ENCODE measurements at regions not wholly inside any gene's neighbourhood (a gene's known extent, or its start where the extent isn't known, plus 50 kb on each side); places are given as distances from the start of the nearest gene placed in this dataset.

- Histone ChIP-seq H3K27me3 (ENCODE audit: control insufficient read depth in 3 of 3, insufficient read depth in 3 of 3, low read length in 3 of 3) (no peaks in the 10 kb centered on the region), H3K4me3 (ENCODE audit: low read depth in 1 of 3, low read length in 3 of 3) (no peak overlapping the region), H3K4me1 (ENCODE audit: control insufficient read depth in 3 of 3, insufficient read depth in 2 of 3, low read depth in 1 of 3, low read length in 2 of 3) (no peaks in the 10 kb centered on the region), H3K36me3 (ENCODE audit: control insufficient read depth in 3 of 3, insufficient read depth in 2 of 3, low read depth in 1 of 3, low read length in 3 of 3) (no peaks in the 10 kb centered on the region), H3K27ac (ENCODE audit: low read depth in 1 of 3, low read length in 2 of 3) (no peak overlapping the region), H3K9me3 (ENCODE audit: control insufficient read depth in 2 of 2, insufficient read depth in 1 of 2, low read depth in 1 of 2, low read length in 1 of 2) (no peaks in the 10 kb centered on the region)
- FAIRE-seq (no peak), DNase-seq (no peak)
- 63 to 74% (median 72%) methylated on average over 6 of the region's 6 CpGs for WGBS, 3 donors
These were observed 767.6 kb upstream of the EEF2KMT start for GRCh38 chr16:5865236-5865635.

DNA sequence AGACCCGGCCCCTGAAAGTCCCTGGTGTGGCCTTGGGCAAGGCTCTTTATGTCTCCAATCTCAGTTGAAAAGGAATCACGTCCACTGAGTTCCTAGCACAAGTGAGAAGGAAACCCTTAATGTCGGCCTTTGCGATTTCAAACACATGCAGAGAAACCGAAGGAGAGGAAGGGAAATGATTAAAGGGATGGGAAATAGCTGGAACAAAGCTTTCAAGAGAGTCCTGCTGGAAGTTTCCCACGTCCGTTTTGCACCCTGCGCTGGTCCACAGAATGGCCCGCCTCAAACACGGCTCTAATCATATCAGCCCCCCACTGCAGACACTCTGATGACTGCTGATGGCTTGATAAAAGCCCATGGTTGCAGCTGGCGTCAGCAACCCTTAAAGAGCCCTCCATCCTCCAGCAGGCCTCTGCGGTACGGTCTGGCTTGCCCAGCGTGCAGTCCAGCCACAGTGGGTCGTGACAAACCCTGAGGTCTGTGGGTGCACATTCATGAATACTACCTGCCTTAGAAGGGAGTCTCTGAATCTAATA lies 765.5 kb upstream of the EEF2KMT start:
- H3K9me3 ChIP-seq (ENCODE audit: control insufficient read depth in 2 of 2, insufficient read depth in 1 of 2, low read depth in 1 of 2, low read length in 1 of 2) = no peaks in the 10 kb centered on the region
- H3K27me3 ChIP-seq (ENCODE audit: control insufficient read depth in 3 of 3, insufficient read depth in 3 of 3, low read length in 3 of 3) = no peaks in the 10 kb centered on the region
- H3K27ac ChIP-seq (ENCODE audit: low read depth in 1 of 3, low read length in 2 of 3) = no peak overlapping the region
- no peak for DNase-seq
- no peak overlapping the region for H3K4me3 ChIP-seq (ENCODE audit: low read depth in 1 of 3, low read length in 3 of 3)
- H3K4me1 ChIP-seq (ENCODE audit: control insufficient read depth in 3 of 3, insufficient read depth in 2 of 3, low read depth in 1 of 3, low read length in 2 of 3) = no peaks in the 10 kb centered on the region
- no peak for FAIRE-seq
- WGBS, 3 donors = 66 to 72% (median 70%) methylated on average over 15 of the region's 15 CpGs
- no peaks in the 10 kb centered on the region for H3K36me3 ChIP-seq (ENCODE audit: control insufficient read depth in 3 of 3, insufficient read depth in 2 of 3, low read depth in 1 of 3, low read length in 3 of 3)

DNA sequence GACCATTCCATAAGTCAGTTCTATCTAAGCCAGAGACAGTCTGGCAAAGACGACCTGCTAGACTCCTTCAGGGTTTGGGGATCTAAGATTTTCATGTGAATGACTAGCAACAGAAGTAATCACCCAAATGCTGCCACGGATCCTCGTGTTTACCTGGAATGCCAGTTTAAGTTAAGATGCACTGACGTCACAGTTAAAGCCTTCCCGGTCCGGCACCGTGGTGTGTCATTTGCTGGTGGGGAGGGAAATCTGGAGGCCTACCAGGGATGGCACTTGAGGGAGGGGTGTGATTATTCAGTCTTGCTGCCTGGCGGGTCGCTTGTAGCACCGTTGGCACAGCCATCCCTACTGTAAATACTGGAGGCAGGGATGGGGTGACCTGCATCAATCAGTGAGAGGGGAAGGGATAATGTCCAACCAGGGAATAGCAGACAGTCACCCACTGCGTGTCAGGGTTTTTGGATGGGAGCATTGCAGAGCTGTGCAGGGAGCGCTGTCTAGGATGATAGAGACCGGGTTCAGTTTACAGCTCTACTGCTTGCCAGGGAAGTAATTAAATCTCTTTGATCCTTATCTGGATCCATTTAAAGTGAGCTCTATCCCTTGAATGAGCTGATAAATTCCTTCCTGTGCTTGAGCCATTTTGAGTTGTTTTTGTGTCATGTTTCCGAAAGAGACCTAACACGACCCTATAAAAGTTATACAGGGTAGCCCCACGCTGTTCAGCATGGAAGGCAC lies 764.7 kb upstream of the EEF2KMT start:
- H3K27ac ChIP-seq (ENCODE audit: low read depth in 1 of 3, low read length in 2 of 3) = no peak overlapping the region
- FAIRE-seq = no peak
- H3K4me1 ChIP-seq (ENCODE audit: control insufficient read depth in 3 of 3, insufficient read depth in 2 of 3, low read depth in 1 of 3, low read length in 2 of 3) = no peaks in the 10 kb centered on the region
- H3K9me3 ChIP-seq (ENCODE audit: control insufficient read depth in 2 of 2, insufficient read depth in 1 of 2, low read depth in 1 of 2, low read length in 1 of 2) = no peaks in the 10 kb centered on the region
- H3K36me3 ChIP-seq (ENCODE audit: control insufficient read depth in 3 of 3, insufficient read depth in 2 of 3, low read depth in 1 of 3, low read length in 3 of 3) = no peaks in the 10 kb centered on the region
- DNase-seq = no peak
- no peak overlapping the region for H3K4me3 ChIP-seq (ENCODE audit: low read depth in 1 of 3, low read length in 3 of 3)
- 59 to 66% (median 65%) methylated on average over 16 of the region's 16 CpGs for WGBS, 3 donors
- H3K27me3 ChIP-seq (ENCODE audit: control insufficient read depth in 3 of 3, insufficient read depth in 3 of 3, low read length in 3 of 3) = no peaks in the 10 kb centered on the region

GRCh38 chr16:5861241-5861640 lies 763.6 kb upstream of the EEF2KMT start:
- H3K9me3 ChIP-seq (ENCODE audit: control insufficient read depth in 2 of 2, insufficient read depth in 1 of 2, low read depth in 1 of 2, low read length in 1 of 2) = no peaks in the 10 kb centered on the region
- DNase-seq (no peak), FAIRE-seq (no peak)
- no peaks in the 10 kb centered on the region for H3K27me3 ChIP-seq (ENCODE audit: control insufficient read depth in 3 of 3, insufficient read depth in 3 of 3, low read length in 3 of 3)
- no peak overlapping the region for H3K4me3 ChIP-seq (ENCODE audit: low read depth in 1 of 3, low read length in 3 of 3)
- H3K27ac ChIP-seq (ENCODE audit: low read depth in 1 of 3, low read length in 2 of 3) = no peak overlapping the region
- WGBS, 3 donors = 45 to 53% (median 47%) methylated on average over 5 of the region's 5 CpGs
- H3K36me3 ChIP-seq (ENCODE audit: control insufficient read depth in 3 of 3, insufficient read depth in 2 of 3, low read depth in 1 of 3, low read length in 3 of 3) = no peaks in the 10 kb centered on the region
- no peaks in the 10 kb centered on the region for H3K4me1 ChIP-seq (ENCODE audit: control insufficient read depth in 3 of 3, insufficient read depth in 2 of 3, low read depth in 1 of 3, low read length in 2 of 3)

DNA sequence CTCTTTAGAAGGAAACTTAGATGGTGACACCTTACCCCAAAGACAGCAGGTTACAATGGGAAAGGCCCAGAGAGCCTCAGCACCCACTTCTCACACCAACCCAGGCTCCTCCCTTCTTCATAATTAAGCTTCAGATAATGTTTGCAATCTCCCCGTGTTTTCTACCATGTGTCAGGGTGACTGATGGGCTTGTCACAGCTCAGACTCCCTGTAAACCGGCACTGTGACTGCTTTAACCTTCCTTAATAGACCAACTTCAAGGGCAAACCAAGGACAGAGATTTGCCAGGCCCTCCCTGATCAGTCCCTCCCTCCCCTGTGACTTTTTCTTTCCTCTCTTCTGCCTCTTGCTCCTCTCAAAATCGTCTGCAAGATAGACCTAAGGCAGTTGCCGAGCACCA lies 760.6 kb upstream of the EEF2KMT start:
- Histone ChIP-seq H3K4me3 (ENCODE audit: low read depth in 1 of 3, low read length in 3 of 3) (no peak overlapping the region), H3K36me3 (ENCODE audit: control insufficient read depth in 3 of 3, insufficient read depth in 2 of 3, low read depth in 1 of 3, low read length in 3 of 3) (no peaks in the 10 kb centered on the region), H3K4me1 (ENCODE audit: control insufficient read depth in 3 of 3, insufficient read depth in 2 of 3, low read depth in 1 of 3, low read length in 2 of 3) (no peaks in the 10 kb centered on the region), H3K27me3 (ENCODE audit: control insufficient read depth in 3 of 3, insufficient read depth in 3 of 3, low read length in 3 of 3) (no peaks in the 10 kb centered on the region), H3K9me3 (ENCODE audit: control insufficient read depth in 2 of 2, insufficient read depth in 1 of 2, low read depth in 1 of 2, low read length in 1 of 2) (no peaks in the 10 kb centered on the region), H3K27ac (ENCODE audit: low read depth in 1 of 3, low read length in 2 of 3) (no peak overlapping the region)
- 32 to 37% (median 32%) methylated on average over 4 of the region's 4 CpGs for WGBS, 3 donors
- FAIRE-seq (no peak), DNase-seq (no peak)

DNA sequence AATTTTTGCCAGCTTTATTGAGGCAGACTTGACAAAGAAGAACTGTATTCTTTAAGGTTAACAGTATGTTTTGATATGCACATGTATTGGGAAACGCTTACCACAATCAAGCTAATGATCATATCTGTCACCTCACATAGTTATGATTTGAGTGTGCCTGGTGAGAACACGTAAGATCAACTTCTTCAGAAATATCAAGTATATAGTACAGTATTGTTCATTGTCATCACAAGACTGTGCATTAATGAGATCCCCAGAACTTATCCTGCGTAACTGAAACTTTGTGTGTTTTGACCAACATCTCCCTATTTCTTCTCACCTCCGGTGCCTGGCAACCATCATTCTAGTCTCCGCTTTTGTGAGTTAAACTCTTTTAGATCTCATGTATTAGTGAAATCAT lies 756.4 kb upstream of the EEF2KMT start:
- no peak for FAIRE-seq
- H3K27me3 ChIP-seq (ENCODE audit: control insufficient read depth in 3 of 3, insufficient read depth in 3 of 3, low read length in 3 of 3) = no peaks in the 10 kb centered on the region
- no peaks in the 10 kb centered on the region for H3K36me3 ChIP-seq (ENCODE audit: control insufficient read depth in 3 of 3, insufficient read depth in 2 of 3, low read depth in 1 of 3, low read length in 3 of 3)
- whole genome bisulfite sequencing, 3 donors = 63 to 73% (median 70%) methylated on average over 5 of the region's 5 CpGs
- no peaks in the 10 kb centered on the region for H3K9me3 ChIP-seq (ENCODE audit: control insufficient read depth in 2 of 2, insufficient read depth in 1 of 2, low read depth in 1 of 2, low read length in 1 of 2)
- H3K4me1 ChIP-seq (ENCODE audit: control insufficient read depth in 3 of 3, insufficient read depth in 2 of 3, low read depth in 1 of 3, low read length in 2 of 3) = no peaks in the 10 kb centered on the region
- H3K27ac ChIP-seq (ENCODE audit: low read depth in 1 of 3, low read length in 2 of 3) = no peak overlapping the region
- DNase-seq = no peak
- no peak overlapping the region for H3K4me3 ChIP-seq (ENCODE audit: low read depth in 1 of 3, low read length in 3 of 3)

DNA sequence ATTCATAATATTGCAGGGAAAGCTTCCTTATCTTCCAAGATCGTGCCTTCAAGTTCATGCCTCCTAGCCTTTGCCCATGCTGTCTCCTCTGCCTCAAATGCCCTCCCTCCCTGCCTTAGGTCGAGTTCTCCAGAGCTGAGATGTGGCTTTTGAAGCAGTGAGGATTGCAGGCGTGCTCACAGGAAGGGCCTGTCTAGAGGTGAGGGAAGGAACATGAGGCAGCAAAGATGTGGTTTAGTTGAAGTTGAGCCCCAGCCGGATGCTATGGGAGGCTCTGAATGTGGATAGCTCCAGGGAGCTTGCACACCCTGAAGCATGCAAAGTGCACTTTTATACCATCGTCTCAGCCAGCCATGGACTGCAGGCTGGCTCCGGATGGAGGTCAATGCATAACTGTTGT lies 754.6 kb upstream of the EEF2KMT start:
- no peaks in the 10 kb centered on the region for H3K27me3 ChIP-seq (ENCODE audit: control insufficient read depth in 3 of 3, insufficient read depth in 3 of 3, low read length in 3 of 3)
- H3K4me1 ChIP-seq (ENCODE audit: control insufficient read depth in 3 of 3, insufficient read depth in 2 of 3, low read depth in 1 of 3, low read length in 2 of 3) = no peaks in the 10 kb centered on the region
- DNase-seq (no peak), FAIRE-seq (no peak)
- WGBS, 3 donors = 61 to 68% (median 63%) methylated on average over 6 of the region's 6 CpGs
- H3K9me3 ChIP-seq (ENCODE audit: control insufficient read depth in 2 of 2, insufficient read depth in 1 of 2, low read depth in 1 of 2, low read length in 1 of 2) = no peaks in the 10 kb centered on the region
- H3K27ac ChIP-seq (ENCODE audit: low read depth in 1 of 3, low read length in 2 of 3) = no peak overlapping the region
- no peaks in the 10 kb centered on the region for H3K36me3 ChIP-seq (ENCODE audit: control insufficient read depth in 3 of 3, insufficient read depth in 2 of 3, low read depth in 1 of 3, low read length in 3 of 3)
- H3K4me3 ChIP-seq (ENCODE audit: low read depth in 1 of 3, low read length in 3 of 3) = no peak overlapping the region

DNA sequence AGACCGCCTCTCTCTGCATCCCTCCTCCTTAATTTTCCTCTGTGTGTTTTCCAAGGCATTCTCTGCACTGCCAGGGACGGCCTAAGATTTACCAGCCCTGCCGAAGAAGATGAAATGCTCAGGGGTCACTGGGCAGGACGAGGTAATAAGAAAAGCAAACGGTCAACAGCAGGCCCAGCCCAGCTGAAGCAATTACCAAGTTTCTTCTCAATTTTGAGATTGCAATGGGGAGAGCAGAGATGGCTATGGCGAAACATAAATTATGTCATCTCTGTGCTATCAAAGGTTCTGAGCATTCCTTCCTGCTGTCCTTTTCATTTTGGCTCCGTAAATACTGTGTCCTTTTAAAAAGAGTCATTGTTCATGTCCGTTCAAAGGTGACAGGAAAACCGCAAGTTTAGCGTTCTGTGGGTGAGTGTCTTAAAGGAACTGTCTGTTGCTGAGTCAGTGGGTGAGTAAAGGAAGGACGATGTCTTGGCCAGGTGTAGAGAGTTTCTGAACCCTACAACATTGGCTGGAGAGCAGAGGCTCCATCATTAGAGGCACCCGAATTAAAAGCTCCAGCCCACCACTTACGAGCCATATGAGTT lies 753.9 kb upstream of the EEF2KMT start:
- no peaks in the 10 kb centered on the region for H3K27me3 ChIP-seq (ENCODE audit: control insufficient read depth in 3 of 3, insufficient read depth in 3 of 3, low read length in 3 of 3)
- FAIRE-seq = no peak
- no peaks in the 10 kb centered on the region for H3K9me3 ChIP-seq (ENCODE audit: control insufficient read depth in 2 of 2, insufficient read depth in 1 of 2, low read depth in 1 of 2, low read length in 1 of 2)
- DNase-seq = no peak
- WGBS, 3 donors = 45 to 55% (median 45%) methylated on average over 13 of the region's 13 CpGs
- H3K4me1 ChIP-seq (ENCODE audit: control insufficient read depth in 3 of 3, insufficient read depth in 2 of 3, low read depth in 1 of 3, low read length in 2 of 3) = no peaks in the 10 kb centered on the region
- no peak overlapping the region for H3K27ac ChIP-seq (ENCODE audit: low read depth in 1 of 3, low read length in 2 of 3)
- H3K36me3 ChIP-seq (ENCODE audit: control insufficient read depth in 3 of 3, insufficient read depth in 2 of 3, low read depth in 1 of 3, low read length in 3 of 3) = no peaks in the 10 kb centered on the region
- no peak overlapping the region for H3K4me3 ChIP-seq (ENCODE audit: low read depth in 1 of 3, low read length in 3 of 3)

Measured in small intestine (tissue), 7 donors.